Stimulated activated CD4-positive, alpha-beta T cell treated with anti-CD3 and anti-CD28 coated beads, Interleukin-2, amount 100 ng/mL, for 48 hours (primary cell): ENCODE measurements at regions not wholly inside any gene's neighbourhood (a gene's known extent, or its start where the extent isn't known, plus 50 kb on each side); places are given as distances from the start of the nearest gene placed in this dataset.
"Not testable (repeated sequence)": the region's sequence is repeated elsewhere in the genome, so short reads cannot be mapped to it uniquely, and the experiment has no call there.

Source experiments
- DNase-seq, 2 donors: peaks; one replicate each; pipeline ENCODE4 v3.0.0-alpha.2; 2020

GRCh38 chr16:29255957-29256356 is 150.6 kb downstream of the NPIPB11 start:
- not testable (repeated sequence) for DNase-seq

DNA sequence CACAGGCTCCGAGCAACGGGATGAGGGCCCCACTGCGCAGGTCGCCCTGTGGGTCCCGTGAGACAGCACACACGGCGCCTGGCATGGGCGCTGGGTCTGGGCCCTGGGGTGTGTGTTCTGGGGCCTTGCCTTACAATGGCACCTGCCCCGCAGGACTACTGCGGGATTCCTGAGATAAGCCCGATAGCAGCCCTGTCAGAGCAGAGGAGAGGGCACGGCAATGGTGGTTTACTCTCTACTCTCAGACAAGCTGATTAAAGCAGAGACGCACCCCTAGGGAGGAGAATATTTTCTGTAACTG is 151.1 kb downstream of the NPIPB11 start:
- DNase-seq: not testable (repeated sequence)

GRCh38 chr16:29254676-29255495 is 151.6 kb downstream of the NPIPB11 start:
- DNase-seq: no peak

DNA sequence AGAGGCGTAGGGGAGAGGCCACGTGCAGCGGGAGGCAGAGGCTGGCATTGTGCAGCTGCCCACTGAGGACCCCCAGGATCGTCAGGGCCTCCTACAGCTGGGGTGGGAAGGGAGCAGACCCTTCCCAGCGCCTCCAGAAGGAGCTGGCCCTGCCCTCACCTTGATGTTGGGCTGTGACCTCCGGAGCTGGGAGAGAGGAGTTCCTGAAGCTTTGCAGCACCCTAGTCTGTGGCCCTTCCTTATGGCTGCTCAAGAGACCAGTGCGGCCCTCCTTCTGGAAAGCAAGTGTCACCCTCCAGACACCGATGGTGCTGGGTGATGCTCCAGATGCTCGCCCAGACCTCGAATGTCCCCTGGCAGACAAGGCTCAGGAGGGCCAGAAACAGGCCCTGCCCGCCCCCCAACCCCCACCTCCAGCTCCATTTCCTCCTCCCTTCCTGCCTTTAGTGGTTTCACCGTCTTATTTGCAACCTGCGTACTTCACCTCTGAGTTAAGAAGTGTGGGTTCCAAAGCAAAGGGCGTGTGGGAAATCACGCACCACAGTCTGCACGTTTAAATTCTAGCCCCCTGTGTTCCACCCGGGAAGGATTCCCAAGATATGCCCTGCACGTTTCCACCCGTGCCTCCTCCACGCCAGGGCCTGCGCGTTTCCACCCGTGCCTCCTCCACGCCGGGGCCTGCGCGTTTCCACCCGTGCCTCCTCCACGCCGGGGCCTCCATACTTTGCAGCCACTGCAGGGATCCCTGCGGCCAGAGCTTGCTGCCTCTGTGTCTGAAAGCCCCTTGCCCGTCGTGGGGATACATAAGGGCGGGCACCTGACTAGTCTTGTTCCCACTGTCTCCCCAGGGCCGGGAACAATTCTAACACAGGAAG is 152.6 kb downstream of the NPIPB11 start:
- DNase-seq: not testable (repeated sequence)

GRCh38 chr16:29253066-29253590 is 153.4 kb downstream of the NPIPB11 start:
- not testable (repeated sequence) for DNase-seq

DNA sequence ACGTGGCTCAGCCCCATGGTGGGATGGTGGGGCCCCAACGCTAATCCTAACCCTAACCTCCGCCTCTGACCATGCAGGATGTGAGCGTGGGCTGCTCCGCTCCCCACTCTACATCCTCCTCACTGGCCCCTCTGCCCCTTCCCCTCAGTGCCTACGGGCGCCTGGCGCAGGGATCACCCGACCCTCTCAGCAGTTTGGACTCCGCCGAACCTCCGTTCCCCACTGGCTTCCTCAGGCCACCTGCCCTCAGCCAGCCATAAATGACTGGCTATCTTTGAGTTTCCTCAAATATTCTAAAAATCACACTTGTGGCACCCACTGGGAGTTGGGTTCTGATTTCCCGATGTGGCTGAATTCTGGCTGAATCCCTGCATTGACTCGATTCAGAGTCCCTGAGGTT is 154.2 kb downstream of the NPIPB11 start:
- not testable (repeated sequence) for DNase-seq

DNA sequence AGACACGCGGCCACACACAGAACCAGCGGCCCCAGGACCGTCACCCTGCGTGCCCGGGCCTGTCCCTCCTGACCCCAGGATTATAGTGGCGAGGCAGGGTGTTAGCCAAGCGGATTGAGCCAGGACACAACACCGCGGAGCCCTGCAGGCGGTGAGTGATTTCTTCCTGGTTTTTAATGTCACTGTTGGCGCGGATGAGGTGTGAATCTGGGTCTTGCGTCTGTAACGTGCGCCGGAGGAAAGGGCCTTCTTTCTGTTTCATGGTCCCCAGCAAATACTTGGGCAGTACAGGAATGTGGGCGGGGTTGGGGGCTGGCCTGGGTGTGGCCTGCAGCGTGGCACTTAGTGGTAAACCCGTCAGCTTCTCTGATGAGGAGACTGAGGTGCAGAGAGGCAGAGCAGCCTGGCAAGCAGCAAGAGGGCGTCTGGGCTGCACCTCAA is 154.9 kb downstream of the NPIPB11 start:
- DNase-seq: not testable (repeated sequence)

- DNase-seq: not testable (repeated sequence)
Observed at GRCh38 chr16:29250923-29251434, 155.5 kb downstream of the NPIPB11 start.

DNA sequence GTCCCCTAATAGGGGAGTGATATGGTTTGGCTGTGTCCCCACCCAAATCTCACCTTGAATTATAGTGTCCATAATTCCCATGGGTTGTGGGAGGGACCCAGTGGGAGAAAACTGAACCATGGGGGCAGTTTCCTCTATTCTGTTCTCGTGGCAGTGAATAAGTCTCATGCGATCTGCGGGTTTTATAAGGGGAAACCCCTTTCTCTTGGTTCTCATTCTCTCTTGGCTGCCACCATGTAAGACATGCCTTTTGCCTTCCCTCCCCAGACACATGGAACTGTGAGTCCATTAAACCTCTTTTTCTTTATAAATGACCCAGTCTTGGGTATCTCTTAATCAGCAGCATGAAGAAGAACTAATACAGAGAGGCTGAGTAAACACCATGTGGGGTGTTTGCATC is 156.0 kb downstream of the NPIPB11 start:
- not testable (repeated sequence) for DNase-seq

GRCh38 chr16:29248940-29249318 is 157.6 kb downstream of the NPIPB11 start:
- not testable (repeated sequence) for DNase-seq

DNA sequence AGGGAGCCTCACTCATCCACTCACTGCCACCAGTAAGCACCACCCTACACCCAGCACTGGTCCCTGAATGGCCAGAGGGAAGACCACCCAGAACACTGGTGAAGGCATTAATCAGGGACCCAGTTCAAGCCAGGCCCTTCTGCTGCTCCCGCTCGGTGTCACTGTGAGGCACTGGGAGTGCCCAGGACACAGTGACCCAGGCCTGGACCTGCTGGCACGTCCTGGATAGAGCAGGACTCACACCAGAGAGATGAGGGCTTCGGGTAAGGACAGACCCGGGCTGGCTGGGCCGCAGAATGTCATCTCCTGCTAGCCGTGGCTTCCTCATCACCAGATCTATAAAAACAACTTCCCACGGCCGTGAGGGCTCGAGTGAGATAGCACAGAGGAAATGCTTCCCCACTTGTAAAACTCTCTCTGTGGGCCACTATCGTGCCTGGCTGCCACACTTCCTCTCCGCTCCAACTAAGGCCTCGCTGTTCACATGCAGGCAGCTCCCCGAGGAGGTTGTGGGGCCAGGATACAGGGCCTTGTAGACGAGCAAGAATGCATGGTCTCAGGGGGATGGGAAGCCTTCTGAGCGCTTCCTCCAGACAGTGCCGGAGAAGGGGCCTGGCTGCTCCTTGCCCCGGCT is 158.1 kb downstream of the NPIPB11 start:
- not testable (repeated sequence) for DNase-seq

- DNase-seq: not testable (repeated sequence)
Observed at GRCh38 chr16:29246091-29246490, 160.4 kb downstream of the NPIPB11 start.

GRCh38 chr16:29237971-29238370 is 168.5 kb downstream of the NPIPB11 start:
- DNase-seq: no peak

DNA sequence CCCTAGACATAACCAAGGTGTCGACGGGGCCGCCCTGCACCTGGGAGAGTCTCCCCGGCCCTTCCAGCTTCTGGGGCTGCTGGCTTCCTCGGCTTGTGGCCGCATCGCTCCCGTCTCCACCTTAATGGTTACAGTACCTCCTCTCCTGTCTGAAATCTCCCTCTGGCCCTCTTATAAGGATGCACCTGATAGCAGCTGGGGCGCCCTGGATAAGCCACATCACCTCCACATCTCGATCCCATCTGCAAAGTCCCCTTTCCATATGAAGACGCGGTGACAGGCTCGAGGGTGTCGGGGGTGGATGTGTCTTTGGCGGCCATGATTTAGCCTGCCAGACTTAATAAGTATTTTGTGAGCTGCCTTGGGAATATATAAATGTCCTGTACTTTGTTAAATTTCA is 169.0 kb downstream of the NPIPB11 start:
- DNase-seq: not testable (repeated sequence)

- DNase-seq: not testable (repeated sequence)
Observed at GRCh38 chr16:29237023-29237422, 169.5 kb downstream of the NPIPB11 start.

GRCh38 chr16:29235836-29236370 is 170.6 kb downstream of the NPIPB11 start:
- not testable (repeated sequence) for DNase-seq

DNA sequence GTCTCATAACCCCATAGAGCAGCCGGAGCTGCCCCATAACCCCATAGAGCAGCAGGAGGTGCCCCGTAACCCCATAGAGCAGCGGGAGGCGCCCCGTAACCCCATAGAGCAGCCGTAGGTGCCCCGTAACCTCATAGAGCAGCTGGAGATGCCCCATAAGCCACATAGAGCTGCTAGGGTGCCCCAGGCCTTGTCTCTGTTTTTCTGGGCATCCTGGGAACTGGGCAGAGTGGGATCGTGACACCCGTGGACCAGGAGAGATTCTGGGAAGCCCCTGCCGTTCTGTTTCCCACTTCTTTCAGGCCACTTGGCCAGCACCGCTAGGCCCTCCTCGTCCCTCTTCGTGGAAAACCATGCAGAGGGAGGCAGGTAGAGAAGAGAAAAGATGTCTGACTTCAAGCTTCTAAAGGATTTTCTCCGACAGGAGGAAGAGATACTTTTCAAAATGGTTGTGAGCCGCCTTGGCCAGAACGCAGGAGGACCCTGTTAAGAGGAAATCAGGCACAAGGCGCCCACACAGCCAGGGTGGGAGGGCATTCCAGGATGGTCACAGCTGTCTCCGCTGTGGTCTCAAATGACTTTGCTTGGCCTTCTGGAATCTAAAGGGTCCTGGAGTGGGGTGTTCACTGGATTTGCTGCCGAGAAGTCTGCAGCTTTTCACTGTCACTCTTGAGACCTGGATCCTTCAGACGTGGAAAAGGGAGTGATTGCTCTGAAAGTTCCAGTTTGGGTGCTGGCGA is 171.8 kb downstream of the NPIPB11 start:
- DNase-seq: not testable (repeated sequence)

GRCh38 chr16:29233705-29234404 is 172.7 kb downstream of the NPIPB11 start:
- DNase-seq: not testable (repeated sequence)

- no peak for DNase-seq
Observed at GRCh38 chr16:29232811-29233704, 173.5 kb downstream of the NPIPB11 start.

DNA sequence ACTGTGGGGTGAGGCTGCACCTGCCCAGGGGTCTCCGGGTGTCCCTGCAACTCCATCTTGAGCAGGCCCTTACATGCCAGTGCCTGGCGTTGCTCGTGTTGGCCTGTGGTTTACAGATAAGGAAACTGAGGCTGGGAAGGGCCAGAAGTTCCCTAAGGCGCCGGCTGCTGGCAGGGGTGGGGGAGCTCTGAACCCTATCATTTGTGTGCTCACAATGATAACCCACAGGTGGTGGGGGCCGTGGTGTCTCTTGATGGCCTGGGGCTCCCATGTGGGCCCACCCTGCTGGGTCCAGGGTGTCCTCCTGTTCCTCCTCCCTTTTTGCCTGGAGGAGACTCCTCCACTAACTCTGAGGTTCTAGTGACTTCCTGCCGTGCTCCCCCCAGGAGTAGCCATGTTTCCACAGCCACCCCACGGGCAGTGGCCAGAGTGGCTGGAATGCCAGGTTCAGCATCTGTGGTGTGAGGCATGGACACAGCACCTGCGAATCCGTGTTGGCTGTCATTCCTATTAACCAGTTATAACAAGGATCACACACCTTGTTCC is 174.3 kb downstream of the NPIPB11 start:
- DNase-seq: not testable (repeated sequence)
